ENCODE measurements at regions not wholly inside any gene's neighbourhood (a gene's known extent, or its start where the extent isn't known, plus 50 kb on each side); places are given as distances from the start of the nearest gene placed in this dataset.

DNA sequence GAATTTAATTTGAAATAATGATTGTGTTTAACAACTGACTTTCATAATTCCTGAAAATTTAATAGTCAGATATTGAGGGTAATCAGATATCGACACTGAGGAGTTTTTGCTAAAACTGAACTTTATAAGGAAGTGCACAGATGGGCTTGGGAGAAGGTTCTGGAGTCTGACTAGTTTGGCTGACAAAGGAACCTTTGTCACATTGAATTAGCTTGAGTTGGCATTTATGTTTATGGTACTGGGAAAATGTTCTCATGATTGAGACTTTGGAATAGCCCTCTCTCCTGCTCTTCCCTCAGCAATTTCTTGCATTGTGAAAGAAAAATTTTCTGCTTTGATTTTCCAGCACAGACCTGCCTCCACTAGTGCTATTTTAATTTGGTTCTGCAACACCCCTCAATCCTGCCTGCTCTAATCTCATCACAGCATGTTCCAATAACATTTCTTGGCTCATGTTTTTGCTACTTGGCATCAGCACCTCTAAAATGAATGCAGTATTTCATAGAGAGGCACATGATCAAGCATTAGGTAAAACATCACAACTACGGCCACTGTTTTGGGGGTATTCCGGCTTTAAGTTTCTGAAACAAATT, 133.9 kb upstream of the FSHR start:
- no peak overlapping the region for H3K4me3 ChIP-seq (ENCODE audit: control extremely low read depth in 1 of 5, extremely low read depth in 1 of 5, insufficient read depth in 1 of 5, low read depth in 2 of 5, low read length in 4 of 5)
- no peak overlapping the region for H2AFZ ChIP-seq (ENCODE audit: insufficient read depth, low read depth, low read length, poor library complexity, severe bottlenecking)
- Mint-ChIP-seq H3K27me3 (no peaks in the 10 kb centered on the region), H3K4me3 (no peak overlapping the region), H3K27ac (no peak overlapping the region), H3K4me1 (no peaks in the 10 kb centered on the region), H3K9me3 (ENCODE audit: insufficient read depth) (peaks cover 3% of the 10 kb centered on the region)
- no peak overlapping the region for H3K9ac ChIP-seq (ENCODE audit: low read length)
- no peaks in the 10 kb centered on the region for H3K4me1 ChIP-seq (ENCODE audit: control insufficient read depth in 2 of 2, insufficient read depth in 2 of 2, low read length in 2 of 2)
- no peak for TF ChIP-seq EZH2 (IDR thresholded peaks at IDR 0.05; ENCODE audit: borderline replicate concordance, insufficient read depth, low read depth, low read length, poor library complexity, severe bottlenecking)
- no peak for TF ChIP-seq CTCF (IDR thresholded peaks at IDR 0.05)
- intact Hi-C loops (cut with micrococcal nuclease) = no loop called here
- no peak overlapping the region for H3K27ac ChIP-seq (ENCODE audit: low read length in 2 of 2)
- no peaks in the 10 kb centered on the region for H3K27me3 ChIP-seq (replicated peaks in 1 of 4; ENCODE audit: control extremely low read depth in 1 of 4, control insufficient read depth in 3 of 4, insufficient read depth in 4 of 4, low read length in 3 of 4)
- ATAC-seq (ENCODE audit: low read depth) (no peak), DNase-seq (no peak)
- ChIA-PET POLR2A (no interaction called here), CTCF (no interaction called here)
- H3K9me3 ChIP-seq (ENCODE audit: control extremely low read depth in 1 of 3, control insufficient read depth in 2 of 3, insufficient read depth in 1 of 3, low read length in 2 of 3) = no peaks in the 10 kb centered on the region
- 100% methylated on average over 1 of the region's 3 CpGs for WGBS (ENCODE audit: insufficient coverage)
- H3K4me2 ChIP-seq (replicated peaks; ENCODE audit: low read depth, low read length, poor library complexity, severe bottlenecking) = no peak overlapping the region
- H3K36me3 ChIP-seq (replicated peaks in 1 of 2; ENCODE audit: control extremely low read depth in 1 of 2, control insufficient read depth in 1 of 2, extremely low read depth in 1 of 2, insufficient read depth in 2 of 2, low read length in 1 of 2) = no peaks in the 10 kb centered on the region
- no peaks in the 10 kb centered on the region for H4K20me1 ChIP-seq (ENCODE audit: control insufficient read depth, insufficient read depth, low read length, poor library complexity, severe bottlenecking)
- H3K79me2 ChIP-seq (ENCODE audit: control insufficient read depth, insufficient read depth, low read length) = no peaks in the 10 kb centered on the region

- Histone ChIP-seq H3K9ac (ENCODE audit: low read length) (no peak overlapping the region), H3K9me3 (ENCODE audit: control extremely low read depth in 1 of 3, control insufficient read depth in 2 of 3, insufficient read depth in 1 of 3, low read length in 2 of 3) (no peaks in the 10 kb centered on the region), H3K27ac (ENCODE audit: low read length in 2 of 2) (no peak overlapping the region), H2AFZ (ENCODE audit: insufficient read depth, low read depth, low read length, poor library complexity, severe bottlenecking) (no peak overlapping the region), H3K27me3 (replicated peaks in 1 of 4; ENCODE audit: control extremely low read depth in 1 of 4, control insufficient read depth in 3 of 4, insufficient read depth in 4 of 4, low read length in 3 of 4) (no peaks in the 10 kb centered on the region), H3K36me3 (replicated peaks in 1 of 2; ENCODE audit: control extremely low read depth in 1 of 2, control insufficient read depth in 1 of 2, extremely low read depth in 1 of 2, insufficient read depth in 2 of 2, low read length in 1 of 2) (no peaks in the 10 kb centered on the region), H4K20me1 (ENCODE audit: control insufficient read depth, insufficient read depth, low read length, poor library complexity, severe bottlenecking) (no peaks in the 10 kb centered on the region), H3K79me2 (ENCODE audit: control insufficient read depth, insufficient read depth, low read length) (no peaks in the 10 kb centered on the region), H3K4me3 (ENCODE audit: control extremely low read depth in 1 of 5, extremely low read depth in 1 of 5, insufficient read depth in 1 of 5, low read depth in 2 of 5, low read length in 4 of 5) (no peak overlapping the region), H3K4me2 (replicated peaks; ENCODE audit: low read depth, low read length, poor library complexity, severe bottlenecking) (no peak overlapping the region), H3K4me1 (ENCODE audit: control insufficient read depth in 2 of 2, insufficient read depth in 2 of 2, low read length in 2 of 2) (no peaks in the 10 kb centered on the region)
- DNase-seq (no peak), ATAC-seq (ENCODE audit: low read depth) (no peak)
- H3K27me3 Mint-ChIP-seq = no peaks in the 10 kb centered on the region
- intact Hi-C loops (cut with micrococcal nuclease) = no loop called here
- no CpG with 5 or more reads among the region's 3 CpGs for WGBS (ENCODE audit: insufficient coverage)
- TF ChIP-seq CTCF (IDR thresholded peaks at IDR 0.05) (no peak), EZH2 (IDR thresholded peaks at IDR 0.05; ENCODE audit: borderline replicate concordance, insufficient read depth, low read depth, low read length, poor library complexity, severe bottlenecking) (no peak)
- no peak overlapping the region for H3K4me3 Mint-ChIP-seq
- CTCF ChIA-PET = no interaction called here
- H3K4me1 Mint-ChIP-seq = no peaks in the 10 kb centered on the region
- POLR2A ChIA-PET = no interaction called here
- no peaks in the 10 kb centered on the region for H3K9me3 Mint-ChIP-seq (ENCODE audit: insufficient read depth)
- H3K27ac Mint-ChIP-seq = no peak overlapping the region
Observed at GRCh38 chr2:49286726-49287125, 132.4 kb upstream of the FSHR start.

All from B cell (primary cell).